AG09319 (cell line): ENCODE measurements at regions not wholly inside any gene's neighbourhood (a gene's known extent, or its start where the extent isn't known, plus 50 kb on each side); places are given as distances from the start of the nearest gene placed in this dataset.

Experiments used
- DNase-seq: peaks from one replicate; pipeline ENCODE4 v3.0.0-alpha.2; 2010; ENCODE audit warnings: low read depth; ENCODE audit errors: extremely low read depth
- TF ChIP-seq, protein P1 (sequence below): IDR thresholded peaks from 2 replicates; pipeline ENCODE4 v1.5.1; 2011; ENCODE audit warnings: low read depth, mild to moderate bottlenecking, inconsistent platforms, low read length, moderate library complexity

DNA sequence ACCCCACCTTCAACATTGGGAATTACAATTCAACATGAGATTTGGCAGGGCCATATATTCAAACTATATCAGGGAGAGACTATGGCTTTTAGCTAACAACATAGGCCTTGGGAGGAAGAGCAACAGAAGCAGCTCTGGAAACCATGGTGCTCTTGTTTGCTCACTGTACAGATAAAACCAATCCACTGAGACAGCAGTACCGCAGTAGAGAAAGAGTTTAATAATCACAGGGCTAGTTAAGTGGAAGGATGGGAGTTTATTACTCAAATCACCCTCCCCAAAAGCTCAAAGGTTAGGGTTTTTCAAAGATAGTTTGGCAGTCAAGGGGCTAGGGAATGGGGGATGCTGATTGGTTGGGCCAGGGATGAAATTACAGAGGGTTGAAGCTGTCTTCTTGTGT, 52.7 kb upstream of the CRHR1 start:
- DNase-seq: no peak
- TF ChIP-seq, protein P1, sequence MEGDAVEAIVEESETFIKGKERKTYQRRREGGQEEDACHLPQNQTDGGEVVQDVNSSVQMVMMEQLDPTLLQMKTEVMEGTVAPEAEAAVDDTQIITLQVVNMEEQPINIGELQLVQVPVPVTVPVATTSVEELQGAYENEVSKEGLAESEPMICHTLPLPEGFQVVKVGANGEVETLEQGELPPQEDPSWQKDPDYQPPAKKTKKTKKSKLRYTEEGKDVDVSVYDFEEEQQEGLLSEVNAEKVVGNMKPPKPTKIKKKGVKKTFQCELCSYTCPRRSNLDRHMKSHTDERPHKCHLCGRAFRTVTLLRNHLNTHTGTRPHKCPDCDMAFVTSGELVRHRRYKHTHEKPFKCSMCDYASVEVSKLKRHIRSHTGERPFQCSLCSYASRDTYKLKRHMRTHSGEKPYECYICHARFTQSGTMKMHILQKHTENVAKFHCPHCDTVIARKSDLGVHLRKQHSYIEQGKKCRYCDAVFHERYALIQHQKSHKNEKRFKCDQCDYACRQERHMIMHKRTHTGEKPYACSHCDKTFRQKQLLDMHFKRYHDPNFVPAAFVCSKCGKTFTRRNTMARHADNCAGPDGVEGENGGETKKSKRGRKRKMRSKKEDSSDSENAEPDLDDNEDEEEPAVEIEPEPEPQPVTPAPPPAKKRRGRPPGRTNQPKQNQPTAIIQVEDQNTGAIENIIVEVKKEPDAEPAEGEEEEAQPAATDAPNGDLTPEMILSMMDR: no peak

DNA sequence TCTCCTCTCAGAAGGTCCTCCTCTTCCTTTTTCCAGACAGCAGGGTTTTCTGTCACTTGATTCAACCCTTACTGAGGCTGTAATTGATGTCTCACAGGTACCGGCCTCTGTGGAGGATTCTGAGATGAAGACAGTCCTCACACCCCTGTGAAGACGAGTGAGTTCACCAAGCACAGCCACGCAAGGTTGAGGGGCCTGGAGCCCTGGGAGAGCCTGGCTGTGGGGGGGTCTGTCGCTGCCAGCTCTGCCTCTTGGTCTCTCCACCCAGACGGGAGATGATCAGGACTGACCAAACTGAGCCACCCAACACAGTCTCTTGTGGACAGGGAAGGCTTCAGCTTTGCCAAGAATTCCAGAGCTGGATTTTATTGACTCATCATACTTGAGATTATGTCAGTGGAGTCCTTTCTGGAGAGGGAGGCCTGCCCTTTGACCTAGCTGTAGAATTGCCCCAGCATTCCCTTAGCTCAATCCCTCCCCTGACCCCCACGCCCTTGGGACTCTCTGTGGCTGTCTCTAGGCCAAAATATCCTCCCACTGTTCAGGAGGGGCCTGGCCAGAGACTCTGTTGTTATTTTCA, 51.1 kb upstream of the CRHR1 start:
- DNase-seq: no peak
- TF ChIP-seq, protein P1: no peak

DNA sequence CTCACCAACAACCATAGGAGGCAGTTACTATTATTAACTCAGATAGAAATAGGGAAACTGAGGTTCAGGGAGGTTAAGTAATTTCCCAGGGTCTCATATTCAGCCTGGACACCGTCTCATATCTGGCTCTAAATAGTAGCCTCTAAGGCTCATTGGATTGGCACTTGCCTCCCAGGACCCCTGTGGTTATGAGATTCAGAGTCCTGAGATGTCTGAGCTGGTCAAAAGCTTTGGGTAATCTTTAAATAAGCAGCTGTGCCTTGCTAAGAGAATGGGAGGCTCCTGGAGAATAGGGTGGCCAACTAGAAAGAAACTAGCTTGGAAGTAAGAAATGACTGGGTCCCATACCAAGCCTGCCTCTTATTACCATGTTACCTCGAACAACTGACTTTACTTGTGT, 50.3 kb upstream of the CRHR1 start:
- TF ChIP-seq, protein P1: no peak
- DNase-seq: no peak
